GM19397 (cell line): ENCODE measurements at regions not wholly inside any gene's neighbourhood (a gene's known extent, or its start where the extent isn't known, plus 50 kb on each side); places are given as distances from the start of the nearest gene placed in this dataset.
"Not testable (repeated sequence)": the region's sequence is repeated elsewhere in the genome, so short reads cannot be mapped to it uniquely, and the experiment has no call there.

ENCODE experiments used
- ATAC-seq: cut with Tn5 transposase; IDR thresholded peaks from one replicate; pipeline ENCODE4 v1.9.1; 2021; ENCODE audit warnings: mild to moderate bottlenecking, moderate library complexity; ENCODE audit not compliant: unreplicated experiment

DNA sequence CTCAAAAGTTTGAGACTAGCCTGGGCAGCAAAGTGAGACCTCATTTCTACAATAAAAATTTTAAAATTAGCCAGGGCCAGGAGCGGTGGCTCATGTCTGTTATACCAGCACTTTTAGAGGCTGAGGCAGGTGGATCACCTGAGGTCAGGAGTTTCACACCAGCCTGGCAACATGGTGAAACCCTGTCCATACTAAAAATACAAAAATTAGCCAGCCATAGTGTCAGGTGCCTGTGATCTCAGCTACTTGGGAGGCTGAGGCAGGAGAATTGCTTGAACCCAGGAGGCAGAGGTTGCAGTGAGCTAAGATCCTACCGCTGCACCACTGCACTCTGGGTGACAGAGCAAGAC, 85.1 kb upstream of the MAP4 start:
- ATAC-seq: not testable (repeated sequence)

DNA sequence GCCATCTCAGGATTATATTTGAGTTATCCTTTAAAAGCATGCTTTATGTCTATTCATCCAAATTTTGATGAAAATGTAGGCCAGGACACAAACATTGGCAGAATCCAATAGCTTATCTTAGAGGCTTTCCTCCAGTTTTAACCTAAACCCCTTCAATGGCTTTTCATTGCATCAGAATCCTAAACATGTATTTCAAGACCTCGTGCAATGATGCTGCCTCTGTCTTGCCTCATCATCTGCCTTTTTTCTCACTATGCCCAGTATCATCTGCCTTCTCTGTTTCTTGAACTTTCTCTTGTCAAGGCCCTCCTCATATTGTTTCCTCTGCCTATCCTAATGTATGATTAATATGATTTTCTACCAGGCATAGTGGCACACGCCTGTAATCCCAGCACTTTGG, 76.1 kb upstream of the MAP4 start:
- no peak for ATAC-seq

- ATAC-seq: no peak
These were observed 74.1 kb upstream of the MAP4 start for GRCh38 chr3:48090166-48090939.

DNA sequence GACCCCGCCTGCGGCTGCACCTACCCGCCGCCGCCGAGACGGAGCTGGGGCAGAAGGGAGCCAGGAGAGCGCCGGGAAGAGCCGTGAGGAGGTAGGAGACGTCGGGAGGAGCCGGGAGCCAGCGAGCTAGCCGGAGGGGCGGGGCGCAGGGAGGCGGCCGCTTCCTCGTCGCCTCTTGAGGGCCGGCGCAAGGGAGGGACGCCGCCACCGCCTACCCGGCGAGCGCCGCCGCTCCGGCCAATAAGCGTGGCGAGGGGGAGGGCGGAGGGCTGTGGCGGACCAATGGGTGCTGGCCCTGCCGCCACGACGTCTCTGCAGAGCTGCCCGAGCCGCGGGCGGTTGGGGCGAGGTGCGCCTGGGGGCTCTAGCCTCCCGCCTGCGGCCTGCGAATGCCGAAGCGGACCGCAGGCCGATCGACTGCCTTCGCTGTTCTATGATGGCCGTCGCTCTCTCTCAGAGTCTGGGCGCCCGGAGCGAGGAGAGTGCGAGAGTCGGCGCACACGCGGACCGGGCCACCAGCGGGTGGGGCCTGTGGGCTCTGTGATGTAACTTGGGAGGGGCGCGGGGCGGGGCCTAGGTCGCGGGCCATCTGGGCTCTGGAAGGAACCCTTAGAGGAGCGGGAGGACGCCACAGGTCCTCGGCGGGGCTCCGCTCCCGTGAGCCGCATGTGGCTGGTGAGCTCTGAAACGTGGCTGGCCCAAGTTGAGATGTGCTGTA, 72.7 kb upstream of the MAP4 start:
- peak; percentile 94 for ATAC-seq

DNA sequence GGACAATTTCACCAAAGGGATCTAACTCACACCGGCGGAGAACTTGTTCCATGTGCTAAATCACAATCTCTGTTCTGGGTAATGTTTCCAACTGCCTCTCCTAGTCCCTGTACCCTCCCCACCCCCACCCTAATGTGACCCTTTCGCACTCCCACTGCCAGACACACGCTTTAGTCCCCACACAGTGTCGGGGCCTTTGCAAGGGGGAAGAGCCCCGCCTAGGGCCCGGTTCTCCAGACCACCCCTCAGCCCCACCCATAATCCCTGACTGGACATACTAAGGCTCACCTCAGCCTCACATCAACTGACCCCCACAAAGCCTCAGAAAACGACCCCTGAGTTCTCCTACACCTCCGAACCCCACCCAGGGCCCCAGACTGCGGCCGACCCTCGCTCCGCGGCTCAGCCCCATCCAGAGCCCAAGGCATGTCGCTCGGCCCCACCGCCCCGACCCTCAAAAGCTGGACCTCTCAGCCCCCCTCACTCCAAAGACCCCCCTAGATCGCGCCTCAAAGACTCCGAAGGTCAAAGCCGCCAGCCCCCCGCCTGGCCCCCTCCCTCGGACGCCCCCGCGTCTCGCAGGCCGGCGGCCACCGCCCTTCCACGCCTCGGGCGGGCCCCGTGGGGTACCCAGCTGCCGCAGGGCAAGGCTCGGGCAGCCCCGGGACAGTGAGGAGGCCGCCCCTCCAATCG, 72.0 kb upstream of the MAP4 start:
- ATAC-seq: peak; percentile 33

- no peak for ATAC-seq
These were observed 70.5 kb upstream of the MAP4 start for GRCh38 chr3:48086705-48087104.

DNA sequence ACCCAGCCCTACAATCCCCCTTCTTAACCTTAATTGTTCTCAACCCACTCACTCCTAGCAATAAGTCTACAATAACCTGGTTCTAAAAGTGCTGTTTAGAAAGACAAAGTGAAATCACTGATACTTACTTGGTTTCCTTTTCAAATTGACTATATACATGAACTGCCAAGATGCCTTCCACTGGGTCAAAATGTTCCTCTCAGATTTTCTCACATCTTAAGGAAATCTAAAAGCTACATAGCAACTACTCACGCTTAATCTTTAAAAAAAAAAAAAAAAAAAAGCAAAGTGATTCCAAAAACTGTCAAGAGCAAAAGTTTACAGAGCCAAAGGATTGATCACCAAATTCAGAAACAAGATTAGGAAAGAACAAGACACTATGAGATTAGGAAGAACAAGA, 68.7 kb upstream of the MAP4 start:
- ATAC-seq: no peak

GRCh38 chr3:48084170-48084569, 68.0 kb upstream of the MAP4 start:
- ATAC-seq: no peak

DNA sequence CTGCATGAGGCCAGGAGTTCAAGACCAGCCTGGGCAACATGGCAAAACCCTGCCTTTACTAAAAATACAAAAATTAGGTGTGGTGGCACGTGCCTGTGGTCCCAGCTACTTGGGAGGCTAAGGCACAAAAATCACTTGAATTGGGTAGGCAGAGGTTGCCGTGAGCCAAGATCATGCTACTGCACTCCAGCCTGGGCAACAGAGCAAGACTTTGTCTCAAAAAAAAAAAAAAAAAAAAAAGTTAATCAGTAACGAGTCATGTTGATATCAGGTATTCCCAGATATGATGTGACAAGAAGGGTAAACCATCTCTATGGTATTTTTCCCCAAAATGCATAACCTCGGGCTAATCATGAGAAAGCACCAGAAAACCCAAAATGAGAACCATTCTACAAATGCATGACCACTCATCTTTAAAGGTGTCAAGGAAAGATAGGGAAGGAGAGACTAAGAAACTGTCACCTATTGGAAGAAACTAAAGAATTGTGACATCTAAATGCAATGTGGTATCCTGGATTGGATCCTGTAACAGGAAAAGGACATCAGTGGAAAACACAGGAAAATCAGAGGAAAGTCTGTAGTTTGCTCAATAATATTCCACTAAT, 66.5 kb upstream of the MAP4 start:
- ATAC-seq: no peak

DNA sequence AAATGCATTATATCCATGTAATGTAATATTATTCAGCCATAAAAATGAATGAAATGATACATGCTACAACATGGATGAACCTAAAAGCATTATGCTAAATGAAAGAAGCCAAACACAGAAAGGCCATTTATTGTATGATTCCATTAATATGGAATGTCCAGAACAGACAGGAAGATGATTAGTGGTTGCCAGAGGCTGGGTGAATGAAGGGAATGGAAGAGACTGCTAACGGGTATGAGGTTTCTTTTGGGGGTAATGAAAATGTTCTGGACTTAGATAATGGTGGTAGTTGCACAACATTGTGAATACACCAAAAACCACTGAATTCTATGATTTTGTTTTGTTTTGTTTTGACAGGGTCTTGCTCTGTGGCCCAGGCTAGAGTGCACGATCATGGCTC, 61.6 kb upstream of the MAP4 start:
- ATAC-seq: no peak

- no peak for ATAC-seq
These were observed 53.8 kb upstream of the MAP4 start for GRCh38 chr3:48070030-48070429.

GRCh38 chr3:48069339-48069738, 53.1 kb upstream of the MAP4 start:
- no peak for ATAC-seq

DNA sequence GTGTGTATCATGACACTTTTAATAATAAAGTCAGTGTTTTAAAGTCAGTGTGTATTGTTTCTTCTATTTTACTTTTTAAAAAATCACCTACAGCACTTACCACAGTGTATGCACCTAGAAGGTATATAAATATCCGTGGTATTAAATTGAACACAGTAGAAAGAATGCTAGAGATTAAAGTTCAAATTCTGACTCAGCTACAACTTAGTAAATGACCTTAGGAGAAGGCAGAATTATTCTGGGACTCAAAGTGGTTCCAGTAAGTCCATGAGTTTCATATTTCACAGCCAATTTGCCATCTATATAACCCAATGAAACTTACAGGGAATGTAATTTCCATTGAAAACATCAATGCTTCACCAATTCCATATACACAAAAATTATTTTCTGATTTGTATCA, 52.7 kb upstream of the MAP4 start:
- no peak for ATAC-seq

DNA sequence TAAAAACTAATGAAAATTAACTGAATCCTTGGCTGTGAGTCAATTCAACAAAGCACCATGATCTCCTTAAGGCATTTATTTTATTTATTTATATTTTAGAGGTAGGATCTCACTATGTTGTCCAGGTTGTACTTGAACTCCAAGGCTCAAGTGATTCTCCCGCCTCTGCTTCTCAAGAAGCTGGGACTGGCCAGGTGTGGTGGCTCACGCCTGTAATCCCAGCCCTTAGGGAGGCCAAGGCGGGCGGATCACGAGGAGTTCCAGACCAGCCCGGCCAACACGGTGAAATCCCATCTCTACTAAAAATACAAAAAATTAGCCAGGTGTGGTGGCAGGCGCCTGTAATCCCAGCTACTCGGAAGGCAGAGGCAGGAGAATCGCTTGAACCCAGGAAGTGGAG, 52.1 kb upstream of the MAP4 start:
- not testable (repeated sequence) for ATAC-seq

DNA sequence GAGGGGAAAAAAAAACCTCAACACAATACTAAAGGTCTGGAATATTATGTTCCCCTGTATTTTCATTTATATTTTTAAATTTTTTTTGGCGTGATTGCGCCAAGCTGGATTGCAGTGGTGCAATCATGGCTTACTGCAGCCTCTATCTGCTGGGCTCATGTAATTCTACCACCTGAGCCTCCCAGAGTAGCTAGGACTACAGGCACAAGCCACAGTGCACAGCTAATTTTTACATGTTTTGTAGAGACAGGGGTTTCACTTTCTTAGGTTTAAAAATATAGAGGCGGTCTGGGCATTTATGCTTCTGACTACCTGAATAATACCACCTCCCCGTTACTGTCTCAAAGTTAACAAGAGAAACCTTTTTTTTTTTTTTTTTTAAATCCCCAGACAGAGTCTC, 51.1 kb upstream of the MAP4 start:
- no peak for ATAC-seq
